IMR-90 (cell line): ENCODE measurements at regions not wholly inside any gene's neighbourhood (a gene's known extent, or its start where the extent isn't known, plus 50 kb on each side); places are given as distances from the start of the nearest gene placed in this dataset.

Source experiments
- ATAC-seq: fragments of 200-7000 bp; cut with Tn5 transposase; 2 replicates; pipeline ENCODE4 v1.9.1; 2020; ENCODE audit warnings: low read depth, mild to moderate bottlenecking, moderate library complexity
- BruUV-seq: library from RNA; stranded (reverse); fragments of 400-500 nt; replicated peaks from 2 replicates; lab custom pipeline; 2021; lab: Mats Ljungman, UMichigan
- CTCF ChIA-PET: fragments of 300-600 bp; formaldehyde crosslinking; extraction: SDS; loops from one replicate; lab custom pipeline; 2021; ENCODE audit warnings: antibody characterized with exemption; lab: Yijun Ruan, JAX
- POLR2A ChIA-PET: fragments of 300-600 bp; sonication (Branson Sonifier 250); formaldehyde crosslinking; loops from one replicate; lab custom pipeline; 2022; ENCODE audit warnings: antibody characterized with exemption; ENCODE audit not compliant: unreplicated experiment; lab: Charles Lee
- DNase-seq: peaks from one replicate; pipeline ENCODE4 v3.0.0; 2013
- H2AFZ ChIP-seq: replicated peaks from 2 replicates; pipeline ENCODE3; 2013; ENCODE audit warnings: low read length, mild to moderate bottlenecking; ENCODE audit not compliant: poor library complexity
- H2AK5ac ChIP-seq: 2 replicates; pipeline ENCODE4 v1.6.1; 2013; ENCODE audit warnings: low read depth, low read length, inconsistent platforms
- H2AK9ac ChIP-seq: replicated peaks from 2 replicates; pipeline ENCODE3; 2013; ENCODE audit warnings: mild to moderate bottlenecking, low read depth, low read length, moderate library complexity; ENCODE audit not compliant: poor library complexity
- H2BK120ac ChIP-seq: 2 replicates; pipeline ENCODE4 v1.6.1; 2013; ENCODE audit warnings: low read depth, low read length, inconsistent platforms
- H2BK15ac ChIP-seq: 3 replicates; pipeline ENCODE4 v1.6.1; 2013; ENCODE audit warnings: low read depth, low read length, inconsistent platforms
- H2BK20ac ChIP-seq: 2 replicates; pipeline ENCODE4 v1.6.1; 2013; ENCODE audit warnings: low read depth, mild to moderate bottlenecking, inconsistent platforms, low read length, moderate library complexity
- H2BK5ac ChIP-seq: 2 replicates; pipeline ENCODE4 v1.6.1; 2013; ENCODE audit warnings: mild to moderate bottlenecking, low read depth, low read length, inconsistent platforms; ENCODE audit not compliant: poor library complexity, severe bottlenecking
- H3K14ac ChIP-seq: replicated peaks from 2 replicates; pipeline ENCODE4 v1.6.1; 2013; ENCODE audit warnings: low read depth, low read length, inconsistent platforms
- H3K18ac ChIP-seq: 2 replicates; pipeline ENCODE4 v1.6.1; 2013; ENCODE audit warnings: low read depth, low read length, control low read depth
- H3K23ac ChIP-seq: 2 replicates; pipeline ENCODE4 v1.6.1; 2013; ENCODE audit warnings: low read depth, low read length, inconsistent platforms
- H3K27ac ChIP-seq: 2 replicates; pipeline ENCODE4 v1.5.1; 2013; ENCODE audit warnings: mild to moderate bottlenecking, control low read depth, low read length; ENCODE audit not compliant: insufficient read depth
- H3K27me3 ChIP-seq: 2 replicates; pipeline ENCODE4 v1.6.1; 2013; ENCODE audit warnings: low read length; ENCODE audit not compliant: control insufficient read depth, insufficient read depth
- H3K36me3 ChIP-seq: 2 replicates; pipeline ENCODE4 v1.6.1; 2013; ENCODE audit warnings: low read length, mixed read lengths; ENCODE audit not compliant: control insufficient read depth, insufficient read depth
- H3K4ac ChIP-seq: 2 replicates; pipeline ENCODE4 v1.6.1; 2013; ENCODE audit warnings: low read depth, low read length, inconsistent platforms
- H3K4me1 ChIP-seq: 2 replicates; pipeline ENCODE4 v1.6.1; 2013; ENCODE audit warnings: low read length, mixed read lengths; ENCODE audit not compliant: control insufficient read depth, insufficient read depth
- H3K4me2 ChIP-seq: 2 replicates; pipeline ENCODE4 v1.6.1; 2013; ENCODE audit warnings: low read depth, mild to moderate bottlenecking, control low read depth, low read length, moderate library complexity
- H3K4me3 ChIP-seq: 2 replicates; pipeline ENCODE4 v1.5.1; 2013; ENCODE audit warnings: low read depth, mild to moderate bottlenecking, control low read depth, low read length, moderate library complexity; ENCODE audit not compliant: insufficient read depth
- H3K56ac ChIP-seq: 2 replicates; pipeline ENCODE4 v1.6.1; 2013; ENCODE audit warnings: low read length, inconsistent platforms; ENCODE audit not compliant: insufficient read depth; ENCODE audit errors: extremely low read depth
- H3K79me1 ChIP-seq, 2 experiments: 2 replicates each; pipeline ENCODE4 v1.6.1; 2013; ENCODE audit warnings: low read length in 2 of 2, inconsistent platforms in 1 of 2, low read depth in 1 of 2
- H3K9ac ChIP-seq: 2 replicates; pipeline ENCODE4 v1.6.1; 2013; ENCODE audit warnings: low read depth, low read length, control low read depth
- H3K9me1 ChIP-seq: 2 replicates; pipeline ENCODE4 v1.6.1; 2013; ENCODE audit warnings: low read length, inconsistent platforms; ENCODE audit not compliant: insufficient read depth
- H3K9me3 ChIP-seq: 2 replicates; pipeline ENCODE4 v1.6.1; 2013; ENCODE audit warnings: low read length; ENCODE audit not compliant: control insufficient read depth, insufficient read depth
- H4K20me1 ChIP-seq: 2 replicates; pipeline ENCODE4 v1.6.1; 2013; ENCODE audit warnings: low read length, inconsistent platforms; ENCODE audit not compliant: insufficient read depth
- H4K5ac ChIP-seq: 2 replicates; pipeline ENCODE4 v1.6.1; 2013; ENCODE audit warnings: mild to moderate bottlenecking, low read depth, low read length, control low read depth
- H4K8ac ChIP-seq, 2 experiments: 2 replicates each; pipeline ENCODE4 v1.6.1; 2013; ENCODE audit warnings: low read depth in 2 of 2, low read length in 2 of 2, control low read depth in 1 of 2, inconsistent platforms in 1 of 2
- H4K91ac ChIP-seq: 2 replicates; pipeline ENCODE4 v1.6.1; 2013; ENCODE audit warnings: low read depth, low read length, inconsistent platforms; ENCODE audit not compliant: insufficient read depth
- BHLHE40 ChIP-seq: fragments of 150-350 bp; IDR thresholded peaks from 2 replicates; pipeline ENCODE4 v1.6.1; 2016; ENCODE audit warnings: mild to moderate bottlenecking, low read depth, low read length
- CEBPB ChIP-seq: IDR thresholded peaks from 2 replicates; pipeline ENCODE4 v1.6.1; 2012; ENCODE audit warnings: low read depth, low read length, improper control_type of control experiment
- CHD1 ChIP-seq: IDR thresholded peaks from 2 replicates; pipeline ENCODE4 v1.6.1; 2012; ENCODE audit warnings: low read depth, low read length, improper control_type of control experiment
- CTCF ChIP-seq: conservative IDR thresholded peaks from 2 replicates; pipeline ENCODE4 v1.5.1; 2012; ENCODE audit warnings: mild to moderate bottlenecking, low read depth, low read length, improper control_type of control experiment
- ELK1 ChIP-seq: fragments of 150-350 bp; IDR thresholded peaks from 2 replicates; pipeline ENCODE4 v1.6.1; 2016; ENCODE audit warnings: low read depth, mild to moderate bottlenecking, low read length, moderate library complexity, borderline replicate concordance
- FOS ChIP-seq: fragments of 150-350 bp; IDR thresholded peaks from 2 replicates; pipeline ENCODE4 v1.6.1; 2016; ENCODE audit warnings: low read depth, low read length
- MAFK ChIP-seq: IDR thresholded peaks from 2 replicates; pipeline ENCODE4 v1.6.1; 2012; ENCODE audit warnings: low read depth, low read length, improper control_type of control experiment
- MAZ ChIP-seq: IDR thresholded peaks from 2 replicates; pipeline ENCODE4 v1.6.1; 2012; ENCODE audit warnings: low read depth, mild to moderate bottlenecking, low read length, improper control_type of control experiment, moderate library complexity, borderline replicate concordance
- MXI1 ChIP-seq: IDR thresholded peaks from 2 replicates; pipeline ENCODE4 v1.6.1; 2012; ENCODE audit warnings: low read depth, mild to moderate bottlenecking, low read length, moderate library complexity, borderline replicate concordance
- NFE2L2 ChIP-seq: fragments of 150-350 bp; IDR thresholded peaks from 2 replicates; pipeline ENCODE4 v1.6.1; 2016; ENCODE audit warnings: low read depth, mild to moderate bottlenecking, low read length
- POLR2A ChIP-seq: IDR thresholded peaks from 2 replicates; pipeline ENCODE4 v1.6.1; 2012; ENCODE audit warnings: mild to moderate bottlenecking, low read depth, low read length
- RAD21 ChIP-seq: IDR thresholded peaks from 2 replicates; pipeline ENCODE4 v1.6.1; 2012; ENCODE audit warnings: low read length, improper control_type of control experiment
- RCOR1 ChIP-seq: IDR thresholded peaks from 2 replicates; pipeline ENCODE4 v1.6.1; 2012; ENCODE audit warnings: mild to moderate bottlenecking, low read length, improper control_type of control experiment; ENCODE audit not compliant: insufficient replicate concordance
- RFX5 ChIP-seq: IDR thresholded peaks from 2 replicates; pipeline ENCODE4 v1.8.0; 2012; ENCODE audit warnings: low read depth, mild to moderate bottlenecking, low read length, moderate library complexity
- SMC3 ChIP-seq: fragments of 150-350 bp; IDR thresholded peaks from 2 replicates; pipeline ENCODE4 v1.6.1; 2016; ENCODE audit warnings: low read depth, mild to moderate bottlenecking, antibody characterized with exemption, low read length, moderate library complexity
- USF2 ChIP-seq: fragments of 150-350 bp; IDR thresholded peaks from 2 replicates; pipeline ENCODE4 v1.6.1; 2017; ENCODE audit warnings: mild to moderate bottlenecking, antibody characterized with exemption, low read length, low read depth
- WGBS, 2 experiments: methylation state at CpG; one replicate each; pipeline versions ENCODE4 v1.1.5 to v1.1.7; 2013; ENCODE audit warnings: missing lambda C conversion rate in 2 of 2; ENCODE audit not compliant: insufficient read length in 1 of 2; ENCODE audit errors: extremely low coverage in 2 of 2; 5-methylcytosine and 5-hydroxymethylcytosine counted together
- dilution Hi-C: fragments of 300-500 bp; cut with HindIII; formaldehyde crosslinking; loops from one replicate; pipeline ENCODE4 v1.14.3; 2018; ENCODE audit warnings: low sequenced_read_pairs; ENCODE audit not compliant: unreplicated experiment
- in situ Hi-C: fragments of 300-500 bp; cut with MboI; formaldehyde crosslinking; loops from 3 replicates; pipeline ENCODE4 v1.14.3; 2019; ENCODE audit warnings: low sequenced_read_pairs, inconsistent platforms, mixed read lengths
- intact Hi-C: fragments of 100-400 bp; cut with micrococcal nuclease; formaldehyde crosslinking; loops from 2 replicates; pipeline ENCODE4 v1.10.0; 2022

GRCh38 chr2:126976721-126977328 lies 78.1 kb downstream of the TEX51 start:
- no peak overlapping the region for H3K18ac ChIP-seq
- H3K79me1 ChIP-seq: no peaks in the 10 kb centered on the region
- no peak overlapping the region for H4K8ac ChIP-seq
- no peaks in the 10 kb centered on the region for H3K9me1 ChIP-seq
- no peak overlapping the region for H2AK5ac ChIP-seq
- H4K20me1 ChIP-seq: no peaks in the 10 kb centered on the region
- in situ Hi-C loops (no loop called here), intact Hi-C loops (no loop called here), dilution Hi-C loops (no loop called here)
- no peak overlapping the region for H3K4me3 ChIP-seq
- H3K14ac ChIP-seq: no peak overlapping the region
- no peaks in the 10 kb centered on the region for H3K9me3 ChIP-seq
- POLR2A ChIA-PET: no interaction called here
- H2AK9ac ChIP-seq: no peak overlapping the region
- H3K56ac ChIP-seq: no peak overlapping the region
- no CpG with 5 or more reads among the region's 30 CpGs for WGBS, 2 experiments
- no peak overlapping the region for H2BK5ac ChIP-seq
- H3K4me1 ChIP-seq: no peaks in the 10 kb centered on the region
- BruUV-seq: no TSS peak
- H2BK15ac ChIP-seq: no peak overlapping the region
- no peak overlapping the region for H3K9ac ChIP-seq
- H3K23ac ChIP-seq: no peak overlapping the region
- no peak overlapping the region for H3K4me2 ChIP-seq
- DNase-seq: no peak
- CTCF ChIA-PET: no interaction called here
- no peak for TF ChIP-seq RFX5
- TF ChIP-seq NFE2L2: no peak
- no peak for TF ChIP-seq MAFK
- no peak for TF ChIP-seq CTCF
- no peak for TF ChIP-seq CEBPB
- TF ChIP-seq FOS: no peak
- no peak for TF ChIP-seq BHLHE40
- no peak for TF ChIP-seq ELK1
- no peak for TF ChIP-seq MXI1
- TF ChIP-seq CHD1: no peak
- no peak for TF ChIP-seq RAD21
- no peak for TF ChIP-seq USF2
- TF ChIP-seq MAZ: no peak
- TF ChIP-seq POLR2A: no peak
- TF ChIP-seq RCOR1: no peak
- no peak for TF ChIP-seq SMC3
- no peak overlapping the region for H3K27ac ChIP-seq
- H4K5ac ChIP-seq: no peak overlapping the region
- H2BK120ac ChIP-seq: no peak overlapping the region
- H3K27me3 ChIP-seq: peaks cover 31% of the 10 kb centered on the region; the same call in 1 of the 2 replicates
- no peaks in the 10 kb centered on the region for H3K36me3 ChIP-seq
- no peak for ATAC-seq
- H3K4ac ChIP-seq: no peak overlapping the region
- H4K91ac ChIP-seq: no peak overlapping the region
- no peak overlapping the region for H2BK20ac ChIP-seq
- H2AFZ ChIP-seq: no peak overlapping the region
